HG03060 (cell line): ENCODE measurements at regions not wholly inside any gene's neighbourhood (a gene's known extent, or its start where the extent isn't known, plus 50 kb on each side); places are given as distances from the start of the nearest gene placed in this dataset.

Experiments
- ATAC-seq: cut with Tn5 transposase; IDR thresholded peaks from one replicate; pipeline ENCODE4 v1.9.1; 2021; ENCODE audit warnings: low read depth, moderate number of reproducible peaks; ENCODE audit not compliant: unreplicated experiment

- ATAC-seq: no peak
Observed at GRCh38 chr5:99929067-99929805, 605.9 kb upstream of the FAM174A start.

- ATAC-seq: no peak
Observed at GRCh38 chr5:99928490-99928889, 606.7 kb upstream of the FAM174A start.

- ATAC-seq: peak; percentile 44
Observed at GRCh38 chr5:99926463-99926862, 608.7 kb upstream of the FAM174A start.

- no peak for ATAC-seq
Observed at GRCh38 chr5:99922386-99922785, 612.8 kb upstream of the FAM174A start.

- ATAC-seq: no peak
Observed at GRCh38 chr5:99911971-99912370, 623.2 kb upstream of the FAM174A start.

- no peak for ATAC-seq
Observed at GRCh38 chr5:99906776-99907175, 628.4 kb upstream of the FAM174A start.

- ATAC-seq: no peak
Observed at GRCh38 chr5:99901972-99902371, 633.2 kb upstream of the FAM174A start.

- ATAC-seq: no peak
Observed at GRCh38 chr5:99900302-99900852, 634.8 kb upstream of the FAM174A start.

GRCh38 chr5:99879791-99880511 lies 655.2 kb upstream of the FAM174A start:
- ATAC-seq: no peak

- no peak for ATAC-seq
Observed at GRCh38 chr5:99878830-99879229, 656.3 kb upstream of the FAM174A start.

- peak; percentile 95 for ATAC-seq
Observed at GRCh38 chr5:99866740-99867139, 668.4 kb upstream of the FAM174A start.

GRCh38 chr5:99865159-99865558 lies 670.0 kb upstream of the FAM174A start:
- ATAC-seq: no peak

- no peak for ATAC-seq
Observed at GRCh38 chr5:99835791-99836190, 699.4 kb upstream of the FAM174A start.

GRCh38 chr5:99827136-99827535 lies 708.0 kb upstream of the FAM174A start:
- no peak for ATAC-seq

- no peak for ATAC-seq
Observed at GRCh38 chr5:99817796-99818195, 717.4 kb upstream of the FAM174A start.

GRCh38 chr5:99814321-99815063 lies 720.7 kb upstream of the FAM174A start:
- no peak for ATAC-seq

- ATAC-seq: no peak
Observed at GRCh38 chr5:99808657-99809230, 726.4 kb upstream of the FAM174A start.

- ATAC-seq: no peak
Observed at GRCh38 chr5:99807346-99807745, 727.8 kb upstream of the FAM174A start.

- no peak for ATAC-seq
Observed at GRCh38 chr5:99795031-99795430, 740.1 kb upstream of the FAM174A start.

GRCh38 chr5:99788482-99788881 lies 746.7 kb upstream of the FAM174A start:
- no peak for ATAC-seq

GRCh38 chr5:99775189-99775588 lies 760.0 kb upstream of the FAM174A start:
- ATAC-seq: no peak
